Liver (tissue), 8 donors: ENCODE measurements at regions not wholly inside any gene's neighbourhood (a gene's known extent, or its start where the extent isn't known, plus 50 kb on each side); places are given as distances from the start of the nearest gene placed in this dataset.

Source experiments
- DNase-seq: peaks from one replicate; pipeline ENCODE4 v3.0.0-alpha.2; 2017; ENCODE audit warnings: low spot score
- H3K27ac ChIP-seq, 2 donors: one replicate each; pipeline ENCODE4 v1.7.0; 2013; ENCODE audit warnings: inconsistent platforms in 2 of 2, low read length in 2 of 2, control low read depth in 1 of 2, low read depth in 1 of 2, mild to moderate bottlenecking in 1 of 2
- H3K27me3 ChIP-seq, 4 donors: one replicate each; pipeline versions ENCODE4 v1.6.1 to v1.7.0; 2013; ENCODE audit warnings: low read length in 3 of 4, inconsistent platforms in 1 of 4, mild to moderate bottlenecking in 1 of 4, moderate library complexity in 1 of 4; ENCODE audit not compliant: control insufficient read depth in 4 of 4, insufficient read depth in 4 of 4
- H3K36me3 ChIP-seq, 4 donors: one replicate each; pipeline versions ENCODE4 v1.6.1 to v1.7.0; 2013; ENCODE audit warnings: low read length in 3 of 4, mild to moderate bottlenecking in 3 of 4, low read depth in 1 of 4, moderate library complexity in 1 of 4; ENCODE audit not compliant: control insufficient read depth in 4 of 4, insufficient read depth in 3 of 4
- H3K4me1 ChIP-seq, 4 donors: one replicate each; pipeline versions ENCODE4 v1.6.1 to v1.7.0; 2013; ENCODE audit warnings: low read length in 3 of 4, mild to moderate bottlenecking in 3 of 4, moderate library complexity in 1 of 4; ENCODE audit not compliant: control insufficient read depth in 4 of 4, insufficient read depth in 4 of 4
- H3K4me3 ChIP-seq, 3 donors: one replicate each; pipeline versions ENCODE4 v1.6.1 to v1.7.0; 2013; ENCODE audit warnings: low read length in 3 of 3, control low read depth in 1 of 3, low read depth in 1 of 3, mild to moderate bottlenecking in 1 of 3
- H3K9ac ChIP-seq, 2 donors: one replicate each; pipeline ENCODE4 v1.7.0; 2013; ENCODE audit warnings: low read length in 2 of 2, mild to moderate bottlenecking in 2 of 2, moderate library complexity in 2 of 2, control low read depth in 1 of 2, low read depth in 1 of 2
- H3K9me3 ChIP-seq, 4 donors: one replicate each; pipeline versions ENCODE4 v1.6.1 to v1.7.0; 2013; ENCODE audit warnings: low read length in 3 of 4; ENCODE audit not compliant: control insufficient read depth in 4 of 4
- CTCF ChIP-seq: fragments of 150-350 bp; IDR thresholded peaks from 2 replicates; pipeline ENCODE4 v1.5.1; 2017; ENCODE audit warnings: improper control_type of control experiment, low read depth, low read length; ENCODE audit not compliant: missing input control
- EGR1 ChIP-seq, 2 donors: IDR thresholded peaks; 2 replicates each; pipeline ENCODE4 v1.6.1; 2016 to 2018; ENCODE audit warnings: antibody characterized with exemption in 2 of 2, low read depth in 2 of 2
- FOXA2 ChIP-seq: IDR thresholded peaks from 2 replicates; pipeline ENCODE4 v1.6.1; 2016; ENCODE audit warnings: antibody characterized with exemption
- GABPA ChIP-seq, 2 donors: IDR thresholded peaks in 1 of 2; conservative IDR thresholded peaks in 1 of 2; 2 replicates each; pipeline ENCODE4 v1.6.1; 2016; ENCODE audit warnings: antibody characterized with exemption in 2 of 2, mild to moderate bottlenecking in 1 of 2, moderate library complexity in 1 of 2
- HNF4G ChIP-seq: IDR thresholded peaks from 2 replicates; pipeline ENCODE4 v1.6.1; 2016; ENCODE audit warnings: antibody characterized with exemption
- JUND ChIP-seq, 2 donors: IDR thresholded peaks; 2 replicates each; pipeline ENCODE4 v1.6.1; 2016; ENCODE audit warnings: antibody characterized with exemption in 2 of 2
- NR2F2 ChIP-seq: IDR thresholded peaks from 2 replicates; pipeline ENCODE4 v1.6.1; 2016; ENCODE audit warnings: antibody characterized with exemption
- RAD21 ChIP-seq, 2 donors: IDR thresholded peaks; 2 replicates each; pipeline ENCODE4 v1.6.1; 2016; ENCODE audit warnings: antibody characterized with exemption in 2 of 2, mild to moderate bottlenecking in 2 of 2
- SP1 ChIP-seq: IDR thresholded peaks from 2 replicates; pipeline ENCODE4 v1.6.1; 2018; ENCODE audit warnings: antibody characterized with exemption, mild to moderate bottlenecking
- YY1 ChIP-seq: IDR thresholded peaks from 2 replicates; pipeline ENCODE4 v1.6.1; 2016; ENCODE audit warnings: antibody characterized with exemption, mild to moderate bottlenecking
- ZBTB33 ChIP-seq: IDR thresholded peaks from 2 replicates; pipeline ENCODE4 v1.6.1; 2016; ENCODE audit warnings: antibody characterized with exemption
- WGBS: extraction: QIAGEN DNeasy Blood & Tissue Kit; methylation state at CpG from one replicate; pipeline ENCODE4 v1.1.7; 2013; 5-methylcytosine and 5-hydroxymethylcytosine counted together
- TF ChIP-seq, protein P1 (sequence below): IDR thresholded peaks from 2 replicates; pipeline ENCODE4 v1.6.1; 2016; ENCODE audit warnings: antibody characterized with exemption
- donor health status: healthy.
- donor health status: healthy.
- donor health status: healthy.
- donor health status: healthy.
- donor health status: healthy.

- H3K9ac ChIP-seq: no peak overlapping the region
- no peak overlapping the region for H3K27ac ChIP-seq
- H3K27me3 ChIP-seq: peaks cover 0 to 16% (median 0%) of the 10 kb centered on the region in 4 donors
- no peaks in the 10 kb centered on the region for H3K4me1 ChIP-seq
- H3K36me3 ChIP-seq: no peaks in the 10 kb centered on the region
- H3K4me3 ChIP-seq: no peak overlapping the region
- WGBS: 75% methylated on average over 5 of the region's 5 CpGs
- H3K9me3 ChIP-seq: no peaks in the 10 kb centered on the region
- no peak for DNase-seq
- no peak for TF ChIP-seq RAD21 (IDR thresholded peaks at IDR 0.05)
- no peak for TF ChIP-seq SP1
- no peak for TF ChIP-seq ZBTB33
- TF ChIP-seq YY1: no peak
- TF ChIP-seq JUND (IDR thresholded peaks at IDR 0.05): no peak
- no peak for TF ChIP-seq NR2F2
- TF ChIP-seq, protein P1, sequence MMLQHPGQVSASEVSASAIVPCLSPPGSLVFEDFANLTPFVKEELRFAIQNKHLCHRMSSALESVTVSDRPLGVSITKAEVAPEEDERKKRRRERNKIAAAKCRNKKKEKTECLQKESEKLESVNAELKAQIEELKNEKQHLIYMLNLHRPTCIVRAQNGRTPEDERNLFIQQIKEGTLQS: no peak
These were observed 99.7 kb upstream of the PITRM1 start for GRCh38 chr10:3272300-3272699.

GRCh38 chr10:3271354-3272115, 99.0 kb upstream of the PITRM1 start:
- H3K4me1 ChIP-seq: no peaks in the 10 kb centered on the region
- no peak overlapping the region for H3K27ac ChIP-seq
- H3K36me3 ChIP-seq: no peaks in the 10 kb centered on the region
- no peak for DNase-seq
- H3K27me3 ChIP-seq: peaks cover 0 to 16% (median 0%) of the 10 kb centered on the region in 4 donors
- WGBS: 62% methylated on average over 14 of the region's 14 CpGs
- no peaks in the 10 kb centered on the region for H3K9me3 ChIP-seq
- TF ChIP-seq CTCF (no peak), HNF4G (no peak), GABPA (IDR thresholded peaks at IDR 0.05 in 1 of 2, conservative IDR thresholded peaks at IDR 0.05 in 1 of 2) (no peak), RAD21 (IDR thresholded peaks at IDR 0.05) (no peak), EGR1 (IDR thresholded peaks at IDR 0.05; ENCODE audit: low read depth in 2 of 2) (no peak), FOXA2 (no peak), YY1 (no peak), ZBTB33 (no peak), SP1 (no peak), JUND (IDR thresholded peaks at IDR 0.05) (no peak), NR2F2 (no peak)
- H3K4me3 ChIP-seq: no peak overlapping the region
- no peak overlapping the region for H3K9ac ChIP-seq
